ENCODE measurements at regions not wholly inside any gene's neighbourhood (a gene's known extent, or its start where the extent isn't known, plus 50 kb on each side); places are given as distances from the start of the nearest gene placed in this dataset.

DNA sequence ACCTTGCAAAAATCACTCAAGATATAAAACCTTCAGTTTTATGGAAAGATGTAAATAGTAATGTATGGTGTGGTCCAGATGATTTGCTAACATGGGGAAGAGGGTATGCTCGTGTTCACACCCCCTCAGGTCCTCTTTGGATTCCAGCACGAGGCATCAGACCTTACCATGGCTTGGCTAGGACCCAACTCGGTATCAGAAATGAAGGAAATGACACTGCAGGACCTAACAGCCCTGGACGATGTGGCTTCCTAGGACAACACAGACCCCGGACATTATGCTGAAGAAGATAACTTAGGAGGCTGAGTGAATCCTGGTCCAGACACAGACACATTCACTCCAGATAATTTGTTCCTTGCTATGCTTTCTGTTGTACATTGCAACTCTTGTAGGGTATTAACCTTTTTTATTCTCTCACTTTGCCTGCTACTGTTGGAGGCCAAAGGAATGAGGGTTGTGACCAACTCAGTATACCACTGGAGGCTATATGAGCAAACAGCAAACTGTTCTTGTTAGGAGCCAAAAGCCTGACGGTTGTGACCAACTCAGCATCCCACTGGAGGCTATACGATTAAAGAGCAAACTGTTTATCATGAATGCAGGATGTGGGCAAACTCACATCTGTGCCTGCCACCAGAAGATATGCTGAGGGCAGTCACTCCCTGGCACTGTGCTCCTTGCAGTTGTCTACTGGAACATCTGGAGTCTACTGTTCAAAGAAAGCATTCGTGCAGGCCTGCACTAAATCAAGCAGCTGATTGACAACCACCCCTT lies 121.7 kb downstream of the ZNF429 start:
- no peak overlapping the region for H3K4me3 Mint-ChIP-seq
- Histone ChIP-seq H3K4me3 (ENCODE audit: low read length) (no peak overlapping the region), H3K9me3 (ENCODE audit: control insufficient read depth, insufficient read depth, low read length) (no peaks in the 10 kb centered on the region), H3K36me3 (ENCODE audit: control insufficient read depth, insufficient read depth, low read length) (no peaks in the 10 kb centered on the region), H3K4me1 (ENCODE audit: control insufficient read depth, insufficient read depth, low read length) (no peaks in the 10 kb centered on the region), H3K27me3 (ENCODE audit: control insufficient read depth, insufficient read depth, low read length) (no peaks in the 10 kb centered on the region), H3K27ac (ENCODE audit: low read length) (no peak overlapping the region)
- intact Hi-C loops (cut with micrococcal nuclease), result no loop called here
- H3K4me1 Mint-ChIP-seq, result no peaks in the 10 kb centered on the region
- H3K36me3 Mint-ChIP-seq, result no peaks in the 10 kb centered on the region
- H3K9me3 Mint-ChIP-seq, result peaks cover 0 to 11% of the 10 kb centered on the region in 2 donors
- TF ChIP-seq, protein P1, sequence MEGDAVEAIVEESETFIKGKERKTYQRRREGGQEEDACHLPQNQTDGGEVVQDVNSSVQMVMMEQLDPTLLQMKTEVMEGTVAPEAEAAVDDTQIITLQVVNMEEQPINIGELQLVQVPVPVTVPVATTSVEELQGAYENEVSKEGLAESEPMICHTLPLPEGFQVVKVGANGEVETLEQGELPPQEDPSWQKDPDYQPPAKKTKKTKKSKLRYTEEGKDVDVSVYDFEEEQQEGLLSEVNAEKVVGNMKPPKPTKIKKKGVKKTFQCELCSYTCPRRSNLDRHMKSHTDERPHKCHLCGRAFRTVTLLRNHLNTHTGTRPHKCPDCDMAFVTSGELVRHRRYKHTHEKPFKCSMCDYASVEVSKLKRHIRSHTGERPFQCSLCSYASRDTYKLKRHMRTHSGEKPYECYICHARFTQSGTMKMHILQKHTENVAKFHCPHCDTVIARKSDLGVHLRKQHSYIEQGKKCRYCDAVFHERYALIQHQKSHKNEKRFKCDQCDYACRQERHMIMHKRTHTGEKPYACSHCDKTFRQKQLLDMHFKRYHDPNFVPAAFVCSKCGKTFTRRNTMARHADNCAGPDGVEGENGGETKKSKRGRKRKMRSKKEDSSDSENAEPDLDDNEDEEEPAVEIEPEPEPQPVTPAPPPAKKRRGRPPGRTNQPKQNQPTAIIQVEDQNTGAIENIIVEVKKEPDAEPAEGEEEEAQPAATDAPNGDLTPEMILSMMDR (IDR thresholded peaks at IDR 0.05), result no peak
- H3K27ac Mint-ChIP-seq, result no peak overlapping the region
- DNase-seq, result no peak
- no peaks in the 10 kb centered on the region for H3K27me3 Mint-ChIP-seq (ENCODE audit: low read depth in 2 of 2)
- WGBS (ENCODE audit: insufficient coverage), result 61% methylated on average over 8 of the region's 8 CpGs
- ATAC-seq, result no peak

DNA sequence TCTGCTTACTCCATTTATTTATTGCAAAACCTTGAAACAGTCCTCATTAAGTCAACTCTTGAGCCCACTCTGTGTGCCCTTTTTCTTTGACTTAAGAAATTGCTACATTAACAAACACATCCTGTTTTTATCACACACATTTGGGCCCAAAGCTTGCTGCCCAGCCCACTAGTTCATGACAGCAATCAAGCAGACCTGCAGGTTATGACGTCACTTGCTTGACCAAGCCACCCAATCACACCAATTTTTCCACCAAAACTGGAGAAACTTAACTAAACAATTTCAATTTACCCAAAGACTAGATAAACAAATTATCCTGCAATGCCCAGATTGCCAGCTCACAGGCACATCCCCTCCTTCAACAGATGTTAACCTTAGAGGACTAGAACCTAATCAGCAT lies 120.7 kb downstream of the ZNF429 start:
- Histone ChIP-seq H3K27me3 (ENCODE audit: control insufficient read depth, insufficient read depth, low read length) (no peaks in the 10 kb centered on the region), H3K36me3 (ENCODE audit: control insufficient read depth, insufficient read depth, low read length) (no peaks in the 10 kb centered on the region), H3K9me3 (ENCODE audit: control insufficient read depth, insufficient read depth, low read length) (no peaks in the 10 kb centered on the region), H3K27ac (ENCODE audit: low read length) (no peak overlapping the region), H3K4me3 (ENCODE audit: low read length) (no peak overlapping the region), H3K4me1 (ENCODE audit: control insufficient read depth, insufficient read depth, low read length) (no peaks in the 10 kb centered on the region)
- ATAC-seq (no peak), DNase-seq (no peak)
- Mint-ChIP-seq H3K27ac (no peak overlapping the region), H3K9me3 (peaks cover 0 to 11% of the 10 kb centered on the region in 2 donors), H3K4me3 (no peak overlapping the region), H3K27me3 (ENCODE audit: low read depth in 2 of 2) (no peaks in the 10 kb centered on the region), H3K4me1 (no peaks in the 10 kb centered on the region), H3K36me3 (no peaks in the 10 kb centered on the region)
- intact Hi-C loops (cut with micrococcal nuclease), result no loop called here
- TF ChIP-seq, protein P1 (IDR thresholded peaks at IDR 0.05), result no peak
- 0% methylated on average over 1 of the region's 1 CpG for WGBS (ENCODE audit: insufficient coverage)

- peaks cover 0 to 6% of the 10 kb centered on the region in 2 donors for H3K27me3 Mint-ChIP-seq (ENCODE audit: low read depth in 2 of 2)
- Histone ChIP-seq H3K27ac (ENCODE audit: low read length) (no peak overlapping the region), H3K4me3 (ENCODE audit: low read length) (no peak overlapping the region), H3K27me3 (ENCODE audit: control insufficient read depth, insufficient read depth, low read length) (no peaks in the 10 kb centered on the region), H3K4me1 (ENCODE audit: control insufficient read depth, insufficient read depth, low read length) (no peaks in the 10 kb centered on the region), H3K36me3 (ENCODE audit: control insufficient read depth, insufficient read depth, low read length) (no peaks in the 10 kb centered on the region), H3K9me3 (ENCODE audit: control insufficient read depth, insufficient read depth, low read length) (no peaks in the 10 kb centered on the region)
- TF ChIP-seq, protein P1 (IDR thresholded peaks at IDR 0.05), result no peak
- H3K36me3 Mint-ChIP-seq, result no peaks in the 10 kb centered on the region
- no peak overlapping the region for H3K27ac Mint-ChIP-seq
- H3K4me3 Mint-ChIP-seq, result no peak overlapping the region
- DNase-seq (no peak), ATAC-seq (no peak)
- H3K4me1 Mint-ChIP-seq, result no peaks in the 10 kb centered on the region
- H3K9me3 Mint-ChIP-seq, result peaks cover 0 to 3% of the 10 kb centered on the region in 2 donors
- intact Hi-C loops (cut with micrococcal nuclease), result no loop called here
- WGBS (ENCODE audit: insufficient coverage), result 64% methylated on average over 6 of the region's 6 CpGs
Measured at GRCh38 chr19:21622920-21623319, 117.5 kb downstream of the ZNF429 start.

DNA sequence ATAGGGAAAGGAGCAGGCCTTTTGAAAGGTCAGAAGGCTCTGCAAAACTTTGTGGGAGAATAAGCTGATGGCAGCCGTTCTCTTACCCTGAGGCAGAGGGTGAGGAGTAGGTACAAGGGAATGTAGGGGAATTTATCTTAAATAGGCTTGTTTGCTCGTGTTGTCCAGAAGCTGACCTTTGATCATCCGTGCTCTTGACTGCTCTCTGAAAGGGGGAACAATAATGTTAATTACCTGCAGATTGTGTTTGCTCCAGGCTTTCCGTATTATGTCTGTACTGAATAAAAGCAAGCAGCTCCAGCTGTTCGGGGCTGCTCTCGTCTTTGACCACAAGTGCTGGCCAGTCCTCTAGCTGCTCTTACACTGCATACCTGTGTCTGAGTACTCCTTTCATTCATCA lies 116.3 kb downstream of the ZNF429 start:
- Mint-ChIP-seq H3K9me3 (peaks cover 0 to 3% of the 10 kb centered on the region in 2 donors), H3K27ac (no peak overlapping the region), H3K27me3 (ENCODE audit: low read depth in 2 of 2) (peaks cover 0 to 8% of the 10 kb centered on the region in 2 donors), H3K4me3 (no peak overlapping the region), H3K4me1 (no peaks in the 10 kb centered on the region), H3K36me3 (no peaks in the 10 kb centered on the region)
- Histone ChIP-seq H3K27ac (ENCODE audit: low read length) (no peak overlapping the region), H3K27me3 (ENCODE audit: control insufficient read depth, insufficient read depth, low read length) (no peaks in the 10 kb centered on the region), H3K9me3 (ENCODE audit: control insufficient read depth, insufficient read depth, low read length) (no peaks in the 10 kb centered on the region), H3K36me3 (ENCODE audit: control insufficient read depth, insufficient read depth, low read length) (no peaks in the 10 kb centered on the region), H3K4me3 (ENCODE audit: low read length) (no peak overlapping the region), H3K4me1 (ENCODE audit: control insufficient read depth, insufficient read depth, low read length) (no peaks in the 10 kb centered on the region)
- 88% methylated on average over 6 of the region's 6 CpGs for WGBS (ENCODE audit: insufficient coverage)
- DNase-seq (no peak), ATAC-seq (no peak)
- TF ChIP-seq, protein P1 (IDR thresholded peaks at IDR 0.05), result no peak
- intact Hi-C loops (cut with micrococcal nuclease), result no loop called here
